ENCODE measurements at regions not wholly inside any gene's neighbourhood (a gene's known extent, or its start where the extent isn't known, plus 50 kb on each side); places are given as distances from the start of the nearest gene placed in this dataset.

DNA sequence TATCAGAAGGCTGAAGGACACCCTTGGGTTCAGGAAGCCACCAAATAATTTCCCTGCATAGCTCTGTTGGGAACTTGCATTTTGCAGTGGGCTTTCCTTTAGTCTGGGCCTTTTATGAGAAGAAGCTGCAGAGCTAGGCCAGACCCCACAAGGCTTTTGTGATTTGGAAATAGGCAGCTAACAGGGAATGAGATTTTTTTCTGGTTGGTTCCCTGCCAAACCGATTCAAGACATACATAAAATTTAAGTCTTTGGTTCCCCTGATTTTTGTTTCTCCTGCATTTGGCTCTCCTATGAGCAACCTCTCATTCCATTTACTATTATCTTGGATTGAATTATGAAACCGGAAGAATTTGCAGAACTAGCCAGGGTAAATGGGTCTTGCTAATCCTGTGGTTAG lies 81.5 kb upstream of the PTCH1 start:
- DNase-seq (ENCODE audit: low spot score) = no peak
- no peak overlapping the region for H3K27ac ChIP-seq
- TF ChIP-seq, protein P1, sequence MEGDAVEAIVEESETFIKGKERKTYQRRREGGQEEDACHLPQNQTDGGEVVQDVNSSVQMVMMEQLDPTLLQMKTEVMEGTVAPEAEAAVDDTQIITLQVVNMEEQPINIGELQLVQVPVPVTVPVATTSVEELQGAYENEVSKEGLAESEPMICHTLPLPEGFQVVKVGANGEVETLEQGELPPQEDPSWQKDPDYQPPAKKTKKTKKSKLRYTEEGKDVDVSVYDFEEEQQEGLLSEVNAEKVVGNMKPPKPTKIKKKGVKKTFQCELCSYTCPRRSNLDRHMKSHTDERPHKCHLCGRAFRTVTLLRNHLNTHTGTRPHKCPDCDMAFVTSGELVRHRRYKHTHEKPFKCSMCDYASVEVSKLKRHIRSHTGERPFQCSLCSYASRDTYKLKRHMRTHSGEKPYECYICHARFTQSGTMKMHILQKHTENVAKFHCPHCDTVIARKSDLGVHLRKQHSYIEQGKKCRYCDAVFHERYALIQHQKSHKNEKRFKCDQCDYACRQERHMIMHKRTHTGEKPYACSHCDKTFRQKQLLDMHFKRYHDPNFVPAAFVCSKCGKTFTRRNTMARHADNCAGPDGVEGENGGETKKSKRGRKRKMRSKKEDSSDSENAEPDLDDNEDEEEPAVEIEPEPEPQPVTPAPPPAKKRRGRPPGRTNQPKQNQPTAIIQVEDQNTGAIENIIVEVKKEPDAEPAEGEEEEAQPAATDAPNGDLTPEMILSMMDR (conservative IDR thresholded peaks at IDR 0.05; ENCODE audit: low read depth) = no peak
- ChIA-PET POLR2A (ENCODE audit: low non-redundant PET) (no interaction called here), CTCF (no interaction called here)

DNA sequence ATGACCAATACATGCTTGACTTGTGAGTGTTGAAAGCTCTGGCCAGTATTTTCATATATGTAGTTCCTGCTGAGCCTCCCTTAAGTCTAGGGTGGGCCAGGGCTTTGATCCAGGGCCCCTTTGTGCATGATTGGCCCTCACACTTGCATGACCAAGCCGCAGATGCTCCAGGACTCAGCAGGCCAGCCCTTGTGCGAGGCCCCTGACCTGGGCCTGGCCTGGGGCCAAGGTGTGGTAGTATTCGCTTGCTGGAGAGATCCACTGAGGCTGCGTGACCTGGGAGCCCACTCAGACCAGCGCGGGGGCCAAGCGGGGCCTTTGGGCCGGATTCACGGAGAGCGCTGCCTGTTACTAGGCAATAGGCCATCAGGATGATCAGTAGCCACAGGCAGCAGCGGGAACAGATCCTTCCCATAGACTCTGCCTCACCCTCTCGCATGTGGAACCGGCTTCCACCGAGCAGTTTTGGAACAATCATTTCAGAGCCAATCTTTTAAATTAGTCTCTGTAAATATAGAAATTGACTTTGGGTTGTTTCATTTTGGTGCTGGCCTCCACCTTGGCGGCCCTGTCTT lies 79.0 kb upstream of the PTCH1 start:
- TF ChIP-seq, protein P1 (conservative IDR thresholded peaks at IDR 0.05; ENCODE audit: low read depth) = no peak
- ChIA-PET POLR2A (ENCODE audit: low non-redundant PET) (no interaction called here), CTCF (interaction anchor here (0.7 kb wide), 1 partner anchor 10 kb away, joined by 5 read pairs; no protein-coding TSS in a partner anchor)
- DNase-seq (ENCODE audit: low spot score) = no peak
- H3K27ac ChIP-seq = no peak overlapping the region

DNA sequence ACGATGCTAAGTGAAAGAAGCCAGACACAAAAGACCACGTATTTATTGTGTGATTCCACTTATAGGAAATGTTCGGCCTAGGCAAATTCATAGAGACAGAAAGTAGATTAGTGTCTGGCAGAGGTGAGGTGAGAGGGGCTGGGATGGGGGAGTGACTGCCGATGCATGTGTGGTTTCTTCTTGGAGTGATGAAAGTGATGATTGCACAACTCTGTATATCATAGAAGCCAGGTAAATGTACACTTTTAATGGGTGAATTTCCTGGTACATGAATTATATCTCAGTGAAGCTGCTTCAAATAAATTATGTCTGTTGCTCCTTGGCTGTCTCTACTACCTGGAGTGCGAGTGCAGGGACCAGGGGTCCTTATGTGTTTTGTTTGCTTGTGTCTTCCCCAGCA lies 76.2 kb upstream of the PTCH1 start:
- no peak for DNase-seq (ENCODE audit: low spot score)
- H3K27ac ChIP-seq = no peak overlapping the region
- TF ChIP-seq, protein P1 (conservative IDR thresholded peaks at IDR 0.05; ENCODE audit: low read depth) = no peak
- CTCF ChIA-PET = no interaction called here
- POLR2A ChIA-PET (ENCODE audit: low non-redundant PET) = no interaction called here

DNA sequence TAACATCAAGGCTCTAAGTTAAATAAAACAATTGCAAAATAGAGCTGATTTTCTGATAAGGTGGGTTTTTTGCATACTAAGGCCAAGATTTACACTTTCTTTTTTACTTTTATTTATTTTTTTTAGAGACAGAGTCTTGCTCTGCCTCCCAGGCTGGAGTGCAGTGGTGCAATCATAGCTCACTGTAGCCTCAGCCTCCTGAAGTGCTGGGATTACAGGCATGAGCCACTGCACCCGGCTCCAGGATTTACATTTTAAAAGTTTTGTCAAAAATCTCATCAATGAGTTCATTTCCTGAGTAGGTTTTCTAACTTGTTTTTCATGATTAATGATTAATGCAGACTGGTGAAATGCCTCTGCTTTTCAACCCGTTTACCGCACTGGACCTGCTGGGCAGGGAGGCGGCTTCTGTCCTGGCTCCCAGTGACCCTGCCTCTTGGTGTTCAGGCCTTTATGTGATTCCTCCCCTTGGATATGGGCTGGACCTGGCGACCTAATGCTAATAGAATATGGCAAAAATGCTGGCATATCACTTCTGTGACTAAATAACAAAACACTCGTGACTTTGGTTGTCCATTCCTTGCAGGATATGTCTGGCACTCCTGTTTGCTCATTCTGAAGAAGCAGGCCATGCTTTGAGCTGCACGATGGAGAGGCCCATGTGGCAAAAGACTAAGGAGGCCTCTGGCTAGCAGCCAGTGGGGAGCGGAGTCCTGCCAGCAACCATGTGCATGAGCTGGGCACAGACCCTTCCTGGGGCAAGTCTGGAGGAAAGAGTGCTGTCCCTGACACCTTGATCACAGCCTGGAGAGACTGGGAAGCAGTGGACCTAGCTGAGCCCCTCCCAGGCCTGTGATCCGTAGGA lies 72.2 kb upstream of the PTCH1 start:
- no peak for DNase-seq (ENCODE audit: low spot score)
- ChIA-PET POLR2A (ENCODE audit: low non-redundant PET) (interaction anchor here (0.6 kb wide), 1 partner anchor 272 kb away, joined by 3 read pairs; no protein-coding TSS in a partner anchor), CTCF (no interaction called here)
- TF ChIP-seq, protein P1 (conservative IDR thresholded peaks at IDR 0.05; ENCODE audit: low read depth) = no peak
- no peak overlapping the region for H3K27ac ChIP-seq

DNA sequence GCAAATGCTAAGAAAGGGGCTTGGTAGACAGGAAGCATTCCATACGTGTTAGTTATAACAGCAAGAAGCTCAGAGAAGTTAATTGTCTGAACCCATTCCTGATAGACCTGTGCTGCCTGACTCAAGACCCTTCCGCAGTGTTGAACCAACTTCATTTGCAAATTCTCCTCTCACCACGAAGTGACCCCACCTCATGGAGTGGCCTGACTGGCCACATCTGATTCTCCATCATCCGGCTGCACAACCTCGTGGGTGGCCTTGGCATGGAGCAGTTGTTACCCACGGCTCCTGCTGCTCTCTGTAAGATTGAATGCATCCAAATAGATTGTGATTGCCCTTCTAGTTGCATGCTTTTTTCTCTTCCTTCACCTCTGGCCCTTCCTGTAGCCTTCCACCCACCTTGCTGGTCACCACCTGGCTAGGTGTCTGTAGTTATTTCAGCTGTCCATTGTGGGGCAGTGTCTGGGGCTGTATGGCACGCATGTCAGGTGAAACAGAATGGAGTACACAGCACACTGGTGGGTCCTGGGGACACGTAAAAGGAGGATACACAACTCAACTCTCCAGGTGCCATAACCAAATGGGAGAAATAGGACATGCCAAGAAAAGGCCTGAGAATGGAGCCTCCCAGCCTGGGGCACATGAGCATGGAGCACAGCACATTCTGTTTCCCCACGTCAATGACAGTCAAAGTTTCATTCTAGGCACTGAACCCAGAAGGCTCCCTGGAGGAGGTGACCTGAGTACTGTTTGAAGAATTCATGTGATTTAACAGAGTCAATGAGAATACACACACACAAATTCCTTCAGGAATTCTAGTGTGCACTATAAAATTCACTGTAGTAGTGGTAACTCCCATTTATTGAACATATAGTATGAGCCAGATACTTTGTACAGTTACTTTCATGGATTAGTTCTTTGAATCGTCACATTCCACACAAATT lies 70.5 kb upstream of the PTCH1 start:
- TF ChIP-seq, protein P1 (conservative IDR thresholded peaks at IDR 0.05; ENCODE audit: low read depth) = no peak
- CTCF ChIA-PET = no interaction called here
- H3K27ac ChIP-seq = no peak overlapping the region
- no peak for DNase-seq (ENCODE audit: low spot score)
- POLR2A ChIA-PET (ENCODE audit: low non-redundant PET) = no interaction called here

DNA sequence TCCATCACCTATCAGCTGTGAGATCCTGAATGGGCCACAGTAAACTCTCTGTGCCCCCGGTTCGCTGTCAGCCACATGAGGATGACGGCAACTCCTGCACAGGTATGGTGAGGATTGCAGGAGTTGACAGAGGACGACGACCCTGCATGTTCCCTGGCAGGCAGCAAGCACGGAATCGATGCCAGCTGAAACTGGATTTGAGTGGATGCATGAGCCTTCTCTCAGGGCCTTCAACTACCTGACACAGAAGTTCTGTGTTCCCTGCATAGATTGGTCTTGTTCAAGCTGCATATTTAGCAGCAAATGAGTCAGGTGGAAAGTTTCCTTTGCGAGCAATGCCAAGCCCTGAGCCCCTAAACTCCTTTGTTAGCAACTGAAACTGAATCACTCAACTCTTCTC lies 69.6 kb upstream of the PTCH1 start:
- ChIA-PET POLR2A (ENCODE audit: low non-redundant PET) (no interaction called here), CTCF (interaction anchor here (0.6 kb wide), 1 partner anchor 9 kb away, joined by 5 read pairs; no protein-coding TSS in a partner anchor)
- DNase-seq (ENCODE audit: low spot score) = no peak
- TF ChIP-seq, protein P1 (conservative IDR thresholded peaks at IDR 0.05; ENCODE audit: low read depth) = no peak
- no peak overlapping the region for H3K27ac ChIP-seq

Data from RWPE1 (cell line).